ENCODE measurements at regions not wholly inside any gene's neighbourhood (a gene's known extent, or its start where the extent isn't known, plus 50 kb on each side); places are given as distances from the start of the nearest gene placed in this dataset.

DNA sequence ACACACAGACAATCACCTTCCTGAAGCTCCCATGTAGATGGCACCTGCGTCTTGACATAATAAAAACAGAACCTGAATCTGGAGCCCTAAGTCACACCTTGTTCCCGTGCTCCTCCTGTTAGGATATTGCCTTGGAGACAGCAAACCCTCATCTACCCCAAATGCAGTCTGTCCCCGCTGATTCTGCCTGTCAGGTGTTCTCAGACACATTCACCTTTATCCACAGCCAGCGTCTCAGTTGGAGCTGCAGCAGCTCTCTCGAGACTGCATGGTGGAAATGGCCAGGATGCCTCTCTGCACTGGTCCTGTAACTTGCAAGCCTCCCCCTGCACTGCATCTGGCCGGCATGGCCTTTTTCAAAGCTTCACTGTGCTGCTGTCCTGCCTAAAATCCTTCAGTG, 218.0 kb upstream of the ZNF32 start:
- no peak for DNase-seq (ENCODE audit: low read depth in 4 of 4, low spot score in 3 of 4)

DNA sequence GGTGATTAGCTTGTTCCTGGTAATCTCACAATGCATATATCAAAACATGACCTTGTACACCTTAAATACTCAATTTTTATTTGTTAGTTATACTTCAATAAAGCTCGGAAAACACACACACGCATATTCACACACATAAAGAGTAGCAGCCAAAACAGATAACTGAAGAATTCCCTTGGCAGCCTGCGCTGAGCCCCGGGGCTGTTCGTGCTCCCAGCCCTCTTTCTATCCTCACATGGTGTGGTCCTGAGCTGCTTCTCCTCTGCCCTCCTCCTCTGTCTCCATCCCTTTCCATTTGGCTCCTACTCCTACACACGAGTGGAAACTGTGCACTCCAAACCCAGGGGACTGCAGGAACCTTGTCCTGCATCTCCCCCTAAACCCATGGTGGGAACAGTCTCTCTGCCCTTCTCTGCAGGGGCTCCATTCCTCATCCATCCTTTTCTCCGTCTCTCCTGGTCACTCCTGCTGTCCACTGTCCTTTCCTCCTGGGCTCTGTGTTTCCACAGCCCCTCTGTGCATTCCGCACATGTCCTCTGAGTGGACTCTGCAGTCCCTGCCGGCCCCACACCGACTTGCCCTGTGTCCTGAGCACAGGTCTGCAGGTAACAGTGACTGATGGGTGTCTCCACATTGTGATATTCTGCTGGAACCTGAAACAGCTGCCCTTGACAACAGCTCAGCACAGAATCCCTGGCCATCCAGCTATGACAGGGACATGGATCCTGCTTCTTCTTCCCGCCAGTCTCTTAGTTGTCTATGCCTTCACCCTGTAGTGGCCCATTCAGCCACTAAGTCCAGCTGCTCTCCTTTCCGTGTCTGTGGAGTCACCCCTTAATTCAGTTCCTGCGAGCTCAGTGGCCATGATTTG, 216.8 kb upstream of the ZNF32 start:
- no peak for DNase-seq (ENCODE audit: low read depth in 4 of 4, low spot score in 3 of 4)

DNA sequence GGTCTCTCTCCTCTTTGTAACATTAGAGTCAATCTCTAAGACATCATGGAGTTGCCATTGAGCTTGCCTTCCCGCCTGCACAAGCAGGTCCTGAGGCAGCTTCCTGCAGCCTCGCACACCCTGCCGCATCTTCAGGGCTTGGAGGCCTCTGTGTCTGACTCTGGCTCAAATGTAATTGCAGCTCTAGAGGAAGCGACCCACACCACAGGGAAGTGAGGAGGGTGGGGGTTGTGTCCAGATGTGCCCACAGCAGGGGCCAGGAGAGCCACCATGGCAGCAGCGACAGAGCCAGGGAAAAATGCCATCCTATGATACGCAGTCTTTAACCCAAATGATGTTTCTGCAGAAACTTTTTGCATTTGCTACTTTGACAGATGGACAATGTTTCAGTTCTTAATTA, 216.0 kb upstream of the ZNF32 start:
- DNase-seq (ENCODE audit: low read depth in 4 of 4, low spot score in 3 of 4) = no peak

DNA sequence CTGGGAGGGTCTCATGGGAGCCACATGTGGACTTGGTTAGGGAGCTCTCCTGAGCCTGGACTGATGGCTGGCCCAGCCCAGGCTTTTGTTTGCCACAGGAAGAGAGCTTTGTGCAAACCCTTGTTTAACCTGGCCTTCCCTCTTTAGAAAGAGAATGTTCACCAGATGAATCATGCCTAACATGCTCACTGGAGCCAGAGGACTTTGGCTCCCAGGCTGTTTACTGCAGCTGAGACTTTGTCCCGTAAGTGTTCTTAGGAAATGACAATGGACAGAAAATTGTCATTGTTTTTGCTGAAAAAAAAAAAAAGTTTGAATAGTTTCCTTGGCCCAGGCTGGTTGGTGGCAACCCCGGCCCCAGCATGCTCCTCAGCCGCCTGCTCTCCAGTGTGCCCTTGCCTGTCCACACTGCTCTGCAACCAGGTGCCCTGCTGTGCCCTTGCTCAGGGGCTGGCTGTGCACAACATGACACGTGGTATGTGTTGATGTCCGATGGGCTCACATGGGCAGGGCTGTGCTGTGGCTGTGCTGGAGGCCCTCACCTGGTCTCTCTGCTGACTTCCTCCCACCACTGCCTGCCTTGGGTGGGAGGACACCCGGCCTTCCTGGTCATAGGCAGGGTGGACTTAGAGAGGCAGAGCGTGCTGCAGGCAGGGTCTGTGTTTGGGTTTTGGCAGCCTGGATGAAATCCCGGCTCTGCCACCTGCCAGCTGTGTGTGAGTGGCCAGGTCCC, 215.3 kb upstream of the ZNF32 start:
- DNase-seq (ENCODE audit: low read depth in 4 of 4, low spot score in 3 of 4) = no peak

DNA sequence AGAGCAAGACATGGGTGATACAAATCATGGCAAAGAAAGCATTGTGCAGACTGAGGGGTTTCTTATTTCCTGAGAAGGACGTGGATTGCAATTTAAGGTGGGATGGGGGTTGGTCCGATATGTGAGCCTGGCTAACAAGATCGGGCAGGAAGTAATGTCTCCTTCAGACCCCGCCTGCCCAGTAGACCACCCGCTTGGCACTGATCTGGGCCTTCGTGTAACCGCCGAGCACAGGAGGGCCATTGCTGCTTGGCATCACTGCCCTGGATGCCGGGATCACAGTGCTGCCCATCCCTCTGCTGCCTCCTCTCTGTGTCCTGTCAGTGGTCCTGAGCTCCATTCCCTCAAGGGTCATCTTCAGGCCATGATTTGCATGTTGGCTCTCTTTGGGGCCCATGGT, 214.6 kb upstream of the ZNF32 start:
- no peak for DNase-seq (ENCODE audit: low read depth in 4 of 4, low spot score in 3 of 4)

DNA sequence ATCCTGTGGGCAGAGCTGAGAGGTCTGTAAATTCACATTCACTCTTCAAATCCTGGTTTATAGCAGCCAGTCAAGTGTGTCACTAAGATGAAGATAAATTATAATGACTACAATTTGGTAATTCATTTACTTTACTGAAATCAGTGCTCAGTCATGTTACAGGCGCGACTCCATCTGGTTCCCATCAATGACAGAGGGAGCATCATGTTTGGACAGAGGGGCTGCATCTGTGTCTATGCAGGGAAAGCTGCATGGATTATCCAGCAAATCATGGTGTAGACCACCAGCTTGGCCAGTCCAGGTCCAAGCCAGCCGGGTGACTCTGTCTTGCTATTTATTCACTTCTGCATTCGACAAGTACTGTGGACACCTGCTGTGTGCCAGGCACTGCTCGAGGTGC, 214.1 kb upstream of the ZNF32 start:
- no peak for DNase-seq (ENCODE audit: low read depth in 4 of 4, low spot score in 3 of 4)

DNA sequence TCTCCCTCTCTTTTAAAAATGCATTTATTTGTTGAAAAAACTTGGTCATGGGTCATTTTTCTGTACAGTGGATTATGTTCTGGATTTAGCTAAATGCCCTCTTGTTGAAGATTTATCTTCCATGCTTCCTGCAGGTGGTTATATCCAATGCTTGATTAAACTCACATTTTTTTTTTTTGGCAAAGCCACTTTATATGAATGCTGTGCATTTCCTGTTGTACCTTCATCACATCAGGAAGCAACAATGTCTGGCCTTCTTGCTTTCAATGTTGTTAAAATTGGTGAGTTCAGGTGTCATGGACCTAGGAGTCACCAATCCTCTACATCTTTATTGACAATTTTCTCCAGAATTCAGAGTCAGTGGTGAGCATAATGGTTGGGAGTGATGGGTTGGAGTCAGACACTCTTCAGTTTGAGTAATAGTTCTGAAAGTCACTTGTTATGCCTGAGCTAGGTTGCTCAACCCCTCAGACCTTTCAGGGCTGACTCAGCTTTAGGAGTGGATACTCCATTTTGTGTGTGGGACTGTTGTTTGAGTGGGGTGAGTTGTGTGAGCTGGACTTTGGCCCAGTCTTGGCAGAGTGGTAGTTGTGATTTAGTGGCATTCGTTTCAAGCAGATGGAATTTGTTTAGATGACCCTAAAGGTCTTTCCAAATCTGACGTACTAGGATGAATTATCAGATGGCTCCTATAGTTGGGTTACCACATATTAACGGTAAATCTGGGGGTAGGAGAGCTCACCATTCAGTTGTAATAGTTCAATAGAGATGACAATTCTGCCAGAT, 213.5 kb upstream of the ZNF32 start:
- no peak for DNase-seq (ENCODE audit: low read depth in 4 of 4, low spot score in 3 of 4)

DNA sequence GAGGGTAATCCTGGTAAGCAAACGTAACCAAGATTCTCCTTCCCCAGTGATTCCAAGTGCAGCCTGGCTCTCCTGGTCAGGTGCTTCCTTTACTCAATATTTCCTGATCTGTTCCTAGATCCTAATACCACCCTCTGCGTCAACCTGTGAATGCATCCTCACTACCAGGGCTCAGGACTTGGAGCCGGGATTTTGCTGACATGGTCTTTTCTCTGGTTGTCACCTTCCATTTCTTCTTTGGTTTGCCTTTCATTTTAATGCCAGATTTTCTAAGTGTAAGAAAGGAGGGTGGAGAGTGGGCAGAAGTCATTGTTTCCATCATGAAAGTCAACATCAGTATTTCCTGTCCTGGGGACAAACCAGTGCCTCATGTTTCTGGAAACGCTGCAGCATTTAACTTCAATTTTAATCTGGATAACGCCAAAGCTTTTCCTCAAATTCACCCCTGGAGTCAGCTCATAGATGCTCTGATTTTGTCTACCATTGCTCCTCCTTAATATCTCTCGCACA, 210.4 kb upstream of the ZNF32 start:
- DNase-seq (ENCODE audit: low read depth in 4 of 4, low spot score in 3 of 4) = no peak

DNA sequence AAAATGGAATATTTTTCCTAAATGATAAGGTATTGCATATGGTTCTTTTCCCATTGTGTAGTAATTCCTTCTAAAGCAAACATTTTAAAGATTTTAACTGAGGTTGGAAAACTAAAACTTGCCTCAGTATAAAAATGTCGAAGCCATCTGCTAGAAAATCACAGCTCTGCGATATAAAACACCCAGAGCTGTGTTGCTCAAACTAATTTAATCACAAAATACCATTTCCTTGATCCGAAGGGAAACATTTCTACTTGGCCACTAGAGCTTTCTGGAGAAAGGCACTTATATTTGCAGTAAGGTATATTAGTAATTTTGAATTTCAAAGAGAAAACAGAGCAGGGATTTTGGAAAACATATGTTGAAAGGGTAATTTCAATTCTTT, 209.2 kb upstream of the ZNF32 start:
- DNase-seq (ENCODE audit: low read depth in 4 of 4, low spot score in 3 of 4) = no peak

DNA sequence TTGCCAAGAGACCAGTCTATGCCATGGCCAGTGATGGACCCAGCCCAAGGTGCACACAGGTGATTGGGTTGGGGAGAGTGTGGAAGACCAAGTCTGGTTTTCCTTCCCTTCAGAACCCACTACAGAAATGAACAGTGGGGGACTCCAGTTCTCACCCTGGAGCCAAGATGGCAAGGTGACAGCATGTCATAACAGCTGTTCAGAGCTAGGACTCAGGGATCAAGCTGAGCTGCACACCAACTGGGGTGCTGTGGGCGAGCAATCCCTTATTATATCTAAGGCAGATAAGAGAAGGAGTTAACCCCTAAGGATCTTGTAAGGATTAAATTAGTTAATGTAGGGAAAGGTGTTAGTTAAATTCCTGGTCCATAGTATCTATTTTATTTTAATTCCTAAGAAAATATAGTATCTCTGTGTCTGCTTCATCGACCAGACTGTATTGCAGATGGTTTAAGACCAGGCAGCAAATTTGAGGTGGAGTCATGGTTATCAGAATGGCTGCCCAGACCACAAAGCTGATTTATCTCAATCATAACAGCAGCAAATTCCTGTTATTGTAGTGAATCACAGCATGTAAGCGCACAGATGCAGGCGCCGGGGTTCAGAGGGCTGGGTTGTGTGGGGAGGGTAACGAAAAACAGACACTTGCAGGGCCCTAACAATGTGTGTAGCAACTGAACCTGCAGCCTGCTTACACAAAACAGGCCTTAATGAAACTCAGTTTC, 208.7 kb upstream of the ZNF32 start:
- DNase-seq (ENCODE audit: low read depth in 4 of 4, low spot score in 3 of 4) = no peak

DNA sequence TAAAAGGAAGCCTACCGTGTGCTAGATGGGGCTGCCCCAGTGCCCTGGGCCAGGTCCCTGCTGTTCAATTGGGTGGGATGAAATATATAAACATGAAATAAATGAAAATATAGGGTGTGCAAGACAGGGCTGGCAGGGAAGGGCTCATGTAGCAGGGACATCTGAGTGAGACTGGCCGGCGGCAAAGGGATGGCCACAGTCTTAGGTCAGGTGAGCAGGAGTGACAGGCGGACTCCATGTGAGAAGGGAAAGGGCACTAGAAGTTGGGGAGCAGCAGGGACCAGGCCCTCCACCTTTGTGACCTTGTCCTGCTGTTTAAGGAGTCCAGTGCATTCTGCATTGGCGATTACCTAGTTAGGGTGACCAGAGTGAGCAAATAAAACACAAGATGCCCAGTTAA, 207.6 kb upstream of the ZNF32 start:
- DNase-seq (ENCODE audit: low read depth in 4 of 4, low spot score in 3 of 4) = no peak

DNA sequence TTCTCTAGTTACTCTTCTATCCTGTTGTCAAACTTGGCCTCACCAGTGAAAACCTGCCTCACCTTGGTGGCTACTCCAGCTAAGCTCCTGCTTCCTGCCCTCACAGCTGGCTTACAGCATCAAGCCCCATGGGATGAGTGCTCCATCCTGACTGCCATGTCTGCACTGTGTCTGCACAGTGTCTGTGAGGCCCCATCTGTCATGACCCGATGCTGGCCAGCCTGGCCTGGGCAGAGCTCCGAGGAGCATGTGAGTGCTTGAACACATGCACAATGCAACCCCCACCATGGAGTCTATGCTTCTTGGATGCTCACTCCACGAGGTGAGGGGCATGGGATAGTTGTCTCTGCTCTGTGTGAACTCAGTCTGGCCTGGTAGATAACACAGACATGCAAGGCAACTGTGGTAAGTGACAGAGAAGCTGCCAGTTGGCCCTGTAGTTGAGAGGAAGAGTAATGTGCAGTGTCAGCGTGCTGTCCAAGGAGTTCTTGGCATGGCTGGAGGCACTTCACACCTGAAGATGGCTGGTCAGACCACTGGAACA, 207.1 kb upstream of the ZNF32 start:
- DNase-seq (ENCODE audit: low read depth in 4 of 4, low spot score in 3 of 4) = no peak

DNA sequence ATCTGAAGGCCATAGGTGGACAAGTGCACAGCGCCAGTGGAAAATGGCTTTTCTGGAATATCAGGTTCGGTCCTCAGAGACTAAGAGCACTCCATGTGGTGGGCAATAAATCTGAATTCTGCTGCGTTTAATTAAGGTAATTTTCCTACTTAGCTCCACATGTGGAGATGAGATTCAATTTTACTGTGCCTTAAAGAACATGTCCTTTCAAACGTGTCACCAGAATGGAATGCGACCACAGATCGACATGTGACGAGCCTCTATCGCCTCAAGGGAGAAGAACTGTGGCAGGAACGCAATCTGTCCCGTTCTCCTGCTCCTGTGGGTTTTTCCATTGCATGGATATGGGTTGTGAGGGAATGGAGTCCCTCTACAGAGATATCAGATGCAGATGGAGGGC, 205.3 kb upstream of the ZNF32 start:
- DNase-seq (ENCODE audit: low read depth in 4 of 4, low spot score in 3 of 4) = no peak

DNA sequence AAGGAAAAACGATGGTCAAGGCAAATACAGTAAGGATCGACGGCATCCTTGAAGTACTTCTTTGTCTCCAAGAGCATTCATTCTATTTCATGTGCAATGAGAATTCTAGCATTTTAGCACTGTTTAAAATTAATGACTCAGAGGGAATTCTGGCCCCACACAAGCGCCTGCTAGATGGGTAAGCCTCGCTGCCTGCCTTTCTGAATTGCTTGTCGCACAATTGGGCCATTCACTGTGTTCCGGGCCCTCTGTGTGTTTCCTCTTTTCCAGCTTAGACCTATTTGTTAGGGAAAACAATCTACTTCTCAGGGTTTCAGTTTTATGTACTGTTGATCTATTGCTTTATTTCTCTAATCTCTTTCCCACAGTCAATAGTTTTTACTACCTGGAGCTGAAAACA, 204.7 kb upstream of the ZNF32 start:
- DNase-seq (ENCODE audit: low read depth in 4 of 4, low spot score in 3 of 4) = no peak

DNA sequence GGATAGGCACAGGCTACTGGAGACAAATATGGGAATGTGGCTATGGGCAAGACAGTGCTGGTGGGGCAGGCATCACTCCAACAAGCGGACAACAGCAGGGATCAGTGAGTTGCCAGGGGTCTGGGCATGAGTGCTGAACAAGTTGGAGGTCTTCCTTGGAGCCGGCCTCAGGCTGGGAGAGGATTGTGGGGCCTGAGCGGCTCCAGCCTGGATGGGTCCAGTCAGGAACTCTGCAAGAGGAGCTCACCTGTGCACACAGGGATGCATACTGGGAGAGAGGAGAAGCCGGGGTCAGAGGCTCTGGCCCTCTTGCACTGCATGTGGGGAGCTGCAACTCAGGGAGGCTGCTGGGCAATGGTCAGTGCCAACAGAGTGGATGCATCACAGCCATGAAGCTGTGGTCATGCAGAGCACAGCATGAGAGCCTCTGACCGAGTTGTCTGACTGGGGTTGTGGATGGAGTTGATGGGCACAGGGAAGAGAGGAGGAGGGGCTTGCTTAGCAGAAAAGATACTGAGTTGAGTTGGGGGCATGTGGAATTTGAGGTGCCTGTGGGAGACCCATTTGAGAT, 204.0 kb upstream of the ZNF32 start:
- DNase-seq (ENCODE audit: low read depth in 4 of 4, low spot score in 3 of 4) = no peak

DNA sequence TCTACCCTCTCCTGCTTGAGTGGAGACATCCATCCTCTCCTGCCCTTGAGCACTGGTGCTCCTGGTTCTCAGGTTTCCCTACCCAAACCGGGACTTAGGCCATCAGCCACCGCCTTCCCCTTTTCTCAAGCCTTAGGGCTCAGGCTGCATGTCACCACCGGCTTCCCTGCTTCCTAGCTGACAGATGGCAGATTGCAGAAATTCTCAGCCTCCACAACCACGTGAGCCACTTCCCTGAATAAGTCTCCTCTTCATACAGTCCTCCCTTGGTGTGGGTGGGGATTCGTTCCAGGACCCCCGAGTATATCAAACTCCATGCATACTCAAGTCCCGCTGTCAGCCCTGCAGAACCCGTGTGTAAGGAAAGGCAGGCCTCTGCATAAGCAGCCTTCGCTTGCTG, 203.5 kb upstream of the ZNF32 start:
- no peak for DNase-seq (ENCODE audit: low read depth in 4 of 4, low spot score in 3 of 4)

DNA sequence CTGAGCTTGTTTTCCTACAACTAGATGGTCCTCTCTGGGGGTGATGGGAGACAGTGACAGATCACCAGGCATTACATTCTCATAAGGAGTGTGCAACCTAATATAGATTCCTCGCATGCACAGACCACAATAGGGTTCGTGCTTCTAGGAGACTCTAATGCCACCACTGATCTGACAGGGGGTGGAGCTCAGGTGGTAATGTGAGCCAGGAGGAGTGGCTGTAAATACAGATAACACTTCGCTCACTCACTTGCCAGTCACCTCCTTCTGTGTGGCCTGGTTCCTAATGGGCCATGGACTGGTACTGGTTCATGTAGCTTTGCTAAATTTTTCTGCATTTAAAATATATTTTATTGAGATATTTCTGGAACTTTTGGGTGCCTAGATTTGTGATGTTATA, 202.3 kb upstream of the ZNF32 start:
- DNase-seq (ENCODE audit: low read depth in 4 of 4, low spot score in 3 of 4) = no peak

DNA sequence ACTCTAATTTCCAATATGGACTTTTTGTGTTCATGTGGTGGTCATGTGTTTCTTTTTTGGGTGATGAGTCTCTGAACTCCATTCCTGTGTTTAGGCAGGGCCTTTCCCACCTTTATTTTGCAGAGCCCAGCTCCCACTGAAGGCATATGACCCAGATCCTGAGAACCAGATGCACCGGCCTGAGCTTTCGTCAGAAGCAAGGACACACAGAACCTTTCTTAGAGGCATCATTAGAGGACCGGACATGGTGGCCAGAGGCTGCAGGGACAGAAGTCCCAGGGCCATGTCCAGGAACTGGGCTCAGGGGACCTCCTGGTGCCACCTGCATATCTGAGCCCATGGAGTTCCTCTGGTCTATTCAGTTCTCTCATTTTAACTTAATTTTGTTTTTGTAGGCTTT, 200.9 kb upstream of the ZNF32 start:
- no peak for DNase-seq (ENCODE audit: low read depth in 4 of 4, low spot score in 3 of 4)

DNA sequence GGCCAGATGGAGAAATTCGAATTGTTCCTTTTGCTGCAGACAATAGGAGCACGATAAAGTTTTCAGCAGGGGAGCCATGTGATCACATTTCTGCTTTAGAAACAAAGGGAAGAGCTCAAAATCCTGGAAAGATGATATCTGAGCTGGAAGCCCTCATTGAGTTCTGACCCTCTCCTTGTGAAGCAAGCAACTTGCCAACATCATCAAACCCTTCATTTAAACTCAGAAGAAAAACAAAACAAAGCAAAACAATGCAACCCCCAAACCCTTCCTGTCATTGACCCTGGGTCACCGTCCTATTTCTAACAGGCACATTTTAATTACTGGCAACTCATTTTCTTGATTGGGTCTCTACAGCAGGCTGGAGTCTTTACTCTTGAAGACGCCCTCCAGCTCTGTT, 198.3 kb upstream of the ZNF32 start:
- no peak for DNase-seq (ENCODE audit: low read depth in 4 of 4, low spot score in 3 of 4)

DNA sequence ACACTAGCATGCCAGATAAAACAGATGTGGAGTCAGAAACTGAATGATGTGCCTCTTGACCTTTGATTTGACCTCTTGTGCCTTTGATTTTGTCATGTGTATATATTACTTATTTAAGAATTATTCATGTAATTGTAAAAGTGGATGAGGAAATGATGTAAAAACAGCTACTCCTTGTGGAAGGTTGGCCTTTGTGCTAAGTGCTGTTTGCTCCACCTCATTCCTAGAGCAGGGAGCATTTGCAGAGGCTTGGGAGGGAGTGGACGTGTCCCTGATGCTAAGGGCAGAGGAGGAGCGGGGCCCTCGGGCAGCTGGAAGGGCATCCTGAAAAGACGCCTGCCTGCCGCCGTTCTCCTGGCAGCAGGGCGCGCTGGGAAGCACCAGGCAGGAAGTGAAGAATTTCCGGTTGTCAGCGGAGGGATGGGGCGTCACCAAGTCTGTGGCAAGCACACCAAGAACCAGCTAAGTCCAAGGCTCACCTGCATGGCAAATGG, 197.6 kb upstream of the ZNF32 start:
- DNase-seq (ENCODE audit: low read depth in 4 of 4, low spot score in 3 of 4) = no peak
